ENCODE measurements at regions not wholly inside any gene's neighbourhood (a gene's known extent, or its start where the extent isn't known, plus 50 kb on each side); places are given as distances from the start of the nearest gene placed in this dataset.
A peak's percentile ranks its signal among the peaks of the same experiment; 100 is the strongest.

- Histone ChIP-seq H3K9me3 (peaks cover 0 to 3% (median 0%) of the 10 kb centered on the region in 11 donors), H3K4me3 (no peak overlapping the region), H3K36me3 (no peaks in the 10 kb centered on the region), H3K27me3 (no peaks in the 10 kb centered on the region), H3K27ac (no peak overlapping the region), H3K4me1 (peaks cover 0 to 5% (median 0%) of the 10 kb centered on the region in 9 donors)
- DNase-seq = no peak
- ATAC-seq = peak in 1 of 8 donors; percentile 31
- 77 to 82% methylated on average over 3 of the region's 3 CpGs for WGBS, 2 donors
- TF ChIP-seq, protein P1, sequence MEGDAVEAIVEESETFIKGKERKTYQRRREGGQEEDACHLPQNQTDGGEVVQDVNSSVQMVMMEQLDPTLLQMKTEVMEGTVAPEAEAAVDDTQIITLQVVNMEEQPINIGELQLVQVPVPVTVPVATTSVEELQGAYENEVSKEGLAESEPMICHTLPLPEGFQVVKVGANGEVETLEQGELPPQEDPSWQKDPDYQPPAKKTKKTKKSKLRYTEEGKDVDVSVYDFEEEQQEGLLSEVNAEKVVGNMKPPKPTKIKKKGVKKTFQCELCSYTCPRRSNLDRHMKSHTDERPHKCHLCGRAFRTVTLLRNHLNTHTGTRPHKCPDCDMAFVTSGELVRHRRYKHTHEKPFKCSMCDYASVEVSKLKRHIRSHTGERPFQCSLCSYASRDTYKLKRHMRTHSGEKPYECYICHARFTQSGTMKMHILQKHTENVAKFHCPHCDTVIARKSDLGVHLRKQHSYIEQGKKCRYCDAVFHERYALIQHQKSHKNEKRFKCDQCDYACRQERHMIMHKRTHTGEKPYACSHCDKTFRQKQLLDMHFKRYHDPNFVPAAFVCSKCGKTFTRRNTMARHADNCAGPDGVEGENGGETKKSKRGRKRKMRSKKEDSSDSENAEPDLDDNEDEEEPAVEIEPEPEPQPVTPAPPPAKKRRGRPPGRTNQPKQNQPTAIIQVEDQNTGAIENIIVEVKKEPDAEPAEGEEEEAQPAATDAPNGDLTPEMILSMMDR (IDR thresholded peaks at IDR 0.05) = no peak
- intact Hi-C loops (cut with DNase I) = no loop called here
Observed at GRCh38 chr3:102098130-102098885, 249.0 kb downstream of the NFKBIZ start.

DNA sequence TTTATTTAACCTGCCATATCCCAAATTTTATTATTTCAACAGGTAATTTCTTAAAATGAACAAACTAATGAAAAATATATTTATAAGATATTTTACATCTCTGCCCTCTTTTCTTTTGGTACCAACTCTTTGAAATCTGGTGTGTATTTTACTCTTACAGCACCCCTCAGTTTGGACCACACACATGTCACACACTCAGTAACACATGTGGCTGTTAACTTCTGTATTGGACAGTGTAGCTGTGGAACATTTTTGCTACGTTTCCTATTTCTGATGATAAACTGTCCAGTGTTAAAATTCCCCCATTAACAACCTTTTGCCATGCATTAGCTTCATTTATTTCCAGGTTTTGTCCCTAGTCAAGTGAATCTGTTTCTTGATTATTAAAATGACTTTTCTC lies 250.6 kb downstream of the NFKBIZ start:
- Histone ChIP-seq H3K9me3 (peaks cover 0 to 3% (median 0%) of the 10 kb centered on the region in 11 donors), H3K4me3 (no peak overlapping the region), H3K4me1 (peaks cover 0 to 5% (median 0%) of the 10 kb centered on the region in 9 donors), H3K27ac (no peak overlapping the region), H3K27me3 (no peaks in the 10 kb centered on the region), H3K36me3 (no peaks in the 10 kb centered on the region)
- intact Hi-C loops (cut with DNase I) = no loop called here
- 91 to 95% methylated on average over 1 of the region's 1 CpG for WGBS, 2 donors
- DNase-seq = no peak
- ATAC-seq = no peak
- TF ChIP-seq, protein P1 (IDR thresholded peaks at IDR 0.05) = no peak

- Histone ChIP-seq H3K27me3 (no peaks in the 10 kb centered on the region), H3K4me3 (no peak overlapping the region), H3K4me1 (peaks cover 0 to 5% (median 0%) of the 10 kb centered on the region in 9 donors), H3K27ac (no peak overlapping the region), H3K36me3 (no peaks in the 10 kb centered on the region), H3K9me3 (peaks cover 0 to 11% (median 3%) of the 10 kb centered on the region in 11 donors)
- TF ChIP-seq, protein P1 (IDR thresholded peaks at IDR 0.05) = no peak
- intact Hi-C loops (cut with DNase I) = no loop called here
- ATAC-seq (no peak), DNase-seq (no peak)
- WGBS, 2 donors = 64% methylated on average over 3 of the region's 3 CpGs
Observed at GRCh38 chr3:102102394-102102793, 253.1 kb downstream of the NFKBIZ start.

DNA sequence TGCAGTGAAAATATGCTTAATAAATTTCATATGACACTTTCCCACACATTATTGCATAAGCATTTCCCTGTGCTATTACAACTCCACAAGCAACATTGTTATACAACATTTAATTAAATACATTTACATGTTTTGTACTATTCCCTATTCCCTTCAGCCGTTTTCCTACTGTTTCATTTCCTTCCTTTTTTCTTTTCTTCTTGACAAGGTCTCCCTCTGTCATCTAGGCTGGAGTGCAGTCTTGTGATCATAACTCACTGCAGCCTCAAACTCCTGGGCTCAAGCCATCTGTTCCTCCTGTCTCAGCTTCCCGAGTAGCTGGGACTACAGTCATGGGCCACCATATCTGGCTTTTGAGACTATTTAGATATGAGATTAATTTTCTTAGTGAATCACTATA lies 254.7 kb downstream of the NFKBIZ start:
- Histone ChIP-seq H3K4me3 (no peak overlapping the region), H3K27me3 (no peaks in the 10 kb centered on the region), H3K36me3 (no peaks in the 10 kb centered on the region), H3K27ac (no peak overlapping the region), H3K4me1 (no peaks in the 10 kb centered on the region), H3K9me3 (peaks cover 0 to 21% (median 10%) of the 10 kb centered on the region in 11 donors)
- no peak for ATAC-seq
- DNase-seq = no peak
- 38 to 56% methylated on average over 2 of the region's 2 CpGs for WGBS, 2 donors
- intact Hi-C loops (cut with DNase I) = no loop called here
- TF ChIP-seq, protein P1 (IDR thresholded peaks at IDR 0.05) = no peak
